ENCODE measurements at regions not wholly inside any gene's neighbourhood (a gene's known extent, or its start where the extent isn't known, plus 50 kb on each side); places are given as distances from the start of the nearest gene placed in this dataset.

- TF ChIP-seq CTCF (IDR thresholded peaks at IDR 0.05 in 2 of 3, conservative IDR thresholded peaks at IDR 0.05 in 1 of 3; ENCODE audit: borderline replicate concordance in 1 of 3, insufficient read depth in 1 of 3, low read depth in 2 of 3, low read length in 2 of 3) (no peak), ZNF274 (IDR thresholded peaks at IDR 0.05; ENCODE audit: low read depth, low read length) (no peak), EGR1 (IDR thresholded peaks at IDR 0.05; ENCODE audit: low read depth) (no peak), JUND (IDR thresholded peaks at IDR 0.05) (no peak), ZBTB33 (IDR thresholded peaks at IDR 0.05; ENCODE audit: extremely low read depth, insufficient replicate concordance, low read length) (no peak), ZFX (IDR thresholded peaks at IDR 0.05) (no peak), SIN3A (IDR thresholded peaks at IDR 0.05; ENCODE audit: low read depth) (no peak), POLR2A (IDR thresholded peaks at IDR 0.05; ENCODE audit: borderline replicate concordance, extremely low read depth, insufficient read depth, insufficient read length) (no peak), SRF (IDR thresholded peaks at IDR 0.05; ENCODE audit: low read depth) (no peak)
- TF ChIP-seq, protein P1, sequence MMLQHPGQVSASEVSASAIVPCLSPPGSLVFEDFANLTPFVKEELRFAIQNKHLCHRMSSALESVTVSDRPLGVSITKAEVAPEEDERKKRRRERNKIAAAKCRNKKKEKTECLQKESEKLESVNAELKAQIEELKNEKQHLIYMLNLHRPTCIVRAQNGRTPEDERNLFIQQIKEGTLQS (IDR thresholded peaks at IDR 0.05): no peak
Observed at GRCh38 chr22:49417326-49417725, 410.3 kb downstream of the BRD1 start (continued).

- Histone ChIP-seq H3K9me2 (ENCODE audit: insufficient read depth) (no peaks in the 10 kb centered on the region), H3K36me3 (ENCODE audit: control insufficient read depth in 1 of 2, insufficient read depth in 2 of 2, low read length in 2 of 2) (no peaks in the 10 kb centered on the region), H3K79me2 (ENCODE audit: insufficient read depth, low read length) (no peaks in the 10 kb centered on the region), H3K27ac (ENCODE audit: low read depth, low read length) (no peak overlapping the region), H2AFZ (ENCODE audit: low read depth, low read length, poor library complexity, severe bottlenecking) (no peak overlapping the region), H3K9me3 (ENCODE audit: control insufficient read depth in 1 of 2, insufficient read depth in 1 of 2, low read depth in 1 of 2, low read length in 2 of 2) (no peaks in the 10 kb centered on the region), H4K20me1 (ENCODE audit: insufficient read depth) (no peaks in the 10 kb centered on the region), H3K4me3 (replicated peaks in 1 of 2; ENCODE audit: low read depth in 1 of 2, low read length in 2 of 2) (no peak overlapping the region), H3K27me3 (ENCODE audit: insufficient read depth, low read length) (0 out of 2 replicates have a peak, but pooled peaks cover 4% of the 10 kb centered on the region), H3K9ac (ENCODE audit: low read length) (no peak overlapping the region), H3K4me1 (ENCODE audit: control insufficient read depth in 1 of 2, insufficient read depth in 2 of 2, low read length in 2 of 2) (no peaks in the 10 kb centered on the region), H3K4me2 (ENCODE audit: low read length) (no peak overlapping the region)
- ATAC-seq: no peak
- ChIA-PET RAD21 (ENCODE audit: low non-redundant PET in 1 of 2, low total read pairs in 2 of 2, uncharacterized antibody in 2 of 2, unreplicated experiment in 2 of 2) (no interaction called here), POLR2A (no interaction called here), CTCF (no interaction called here)
- intact Hi-C loops (cut with micrococcal nuclease): no loop called here
- DNase-seq (ENCODE audit: low read depth, low spot score): no peak
- TF ChIP-seq JUND (IDR thresholded peaks at IDR 0.05): no peak
- BruUV-seq (replicated peaks): no TSS peak
Observed at GRCh38 chr22:49415151-49415951, 412.3 kb downstream of the BRD1 start.
